SKM-1 treated with dmso at 0.1 percent for 144 hours (cell line): ENCODE measurements at regions not wholly inside any gene's neighbourhood (a gene's known extent, or its start where the extent isn't known, plus 50 kb on each side); places are given as distances from the start of the nearest gene placed in this dataset.

Experiments used
- DNase-seq: peaks from one replicate; lab custom pipeline; 2025; ENCODE audit not compliant: unreplicated experiment; lab: John Stamatoyannopoulos, UW

GRCh38 chr7:130927062-130927461 is 193.1 kb upstream of the KLF14 start:
- no peak for DNase-seq

GRCh38 chr7:130927564-130927963 is 193.6 kb upstream of the KLF14 start:
- no peak for DNase-seq

- no peak for DNase-seq
Measured at GRCh38 chr7:130929896-130930659, 196.1 kb upstream of the KLF14 start.

GRCh38 chr7:130930681-130931080 is 196.7 kb upstream of the KLF14 start:
- no peak for DNase-seq

- no peak for DNase-seq
Measured at GRCh38 chr7:130931423-130931822, 197.4 kb upstream of the KLF14 start.

- no peak for DNase-seq
Measured at GRCh38 chr7:130932088-130932487, 198.1 kb upstream of the KLF14 start.

GRCh38 chr7:130932667-130933432 is 198.8 kb upstream of the KLF14 start:
- no peak for DNase-seq

GRCh38 chr7:130933919-130934318 is 199.9 kb upstream of the KLF14 start:
- no peak for DNase-seq

GRCh38 chr7:130935564-130936157 is 201.7 kb upstream of the KLF14 start:
- DNase-seq = no peak

GRCh38 chr7:130936202-130936931 is 202.4 kb upstream of the KLF14 start:
- DNase-seq = no peak

GRCh38 chr7:130937016-130937415 is 203.0 kb upstream of the KLF14 start:
- DNase-seq = no peak

- no peak for DNase-seq
Measured at GRCh38 chr7:130937830-130938229, 203.8 kb upstream of the KLF14 start.

GRCh38 chr7:130938661-130939060 is 204.7 kb upstream of the KLF14 start:
- no peak for DNase-seq

GRCh38 chr7:130939321-130940095 is 205.5 kb upstream of the KLF14 start:
- no peak for DNase-seq

GRCh38 chr7:130940326-130940725 is 206.3 kb upstream of the KLF14 start:
- no peak for DNase-seq

GRCh38 chr7:130940907-130941306 is 206.9 kb upstream of the KLF14 start:
- DNase-seq = no peak

- DNase-seq = no peak
Measured at GRCh38 chr7:130941322-130942210, 207.6 kb upstream of the KLF14 start.

- DNase-seq = no peak
Measured at GRCh38 chr7:130942211-130942964, 208.4 kb upstream of the KLF14 start.

GRCh38 chr7:130943336-130943901 is 209.4 kb upstream of the KLF14 start:
- DNase-seq = no peak
